ENCODE measurements at regions not wholly inside any gene's neighbourhood (a gene's known extent, or its start where the extent isn't known, plus 50 kb on each side); places are given as distances from the start of the nearest gene placed in this dataset.

GRCh38 chr19:7418596-7418995 is 69.9 kb downstream of the ARHGEF18 start:
- Histone ChIP-seq H3K9me3 (no peaks in the 10 kb centered on the region), H3K27me3 (replicated peaks in 1 of 7) (no peaks in the 10 kb centered on the region), H3K27ac (no peak overlapping the region), H3K4me3 (no peak overlapping the region), H3K36me3 (peaks cover 0 to 96% (median 37%) of the 10 kb centered on the region in 6 donors), H3K4me1 (peaks cover 0 to 38% (median 9%) of the 10 kb centered on the region in 6 donors)
- DNase-seq, result no peak
- TF ChIP-seq POLR2AphosphoS5 (IDR thresholded peaks at IDR 0.05) (peak in 1 of 3 donors; percentile 19), CTCF (IDR thresholded peaks at IDR 0.05 in 8 of 11, conservative IDR thresholded peaks at IDR 0.05 in 3 of 11) (no peak)
- WGBS, 5 donors, result 77 to 89% (median 86%) methylated on average over 7 to 9 of the region's 9 CpGs
- intact Hi-C loops (cut with DNase I; ENCODE audit: low total_unique reads), result no loop called here

GRCh38 chr19:7419153-7419552 is 69.7 kb downstream of the PEX11G start:
- intact Hi-C loops (cut with DNase I; ENCODE audit: low total_unique reads), result no loop called here
- Histone ChIP-seq H3K4me3 (no peak overlapping the region), H3K27me3 (replicated peaks in 1 of 7) (no peaks in the 10 kb centered on the region), H3K9me3 (no peaks in the 10 kb centered on the region), H3K36me3 (peaks cover 1 to 96% (median 40%) of the 10 kb centered on the region in 6 donors), H3K4me1 (peaks cover 0 to 33% (median 9%) of the 10 kb centered on the region in 6 donors), H3K27ac (no peak overlapping the region)
- no peak for DNase-seq
- TF ChIP-seq CTCF (IDR thresholded peaks at IDR 0.05 in 8 of 11, conservative IDR thresholded peaks at IDR 0.05 in 3 of 11) (no peak), POLR2A (IDR thresholded peaks at IDR 0.05) (no peak), POLR2AphosphoS5 (IDR thresholded peaks at IDR 0.05) (no peak)
- 77 to 98% (median 97%) methylated on average over 12 of the region's 12 CpGs for WGBS, 5 donors

GRCh38 chr19:7419777-7420439 is 68.9 kb downstream of the PEX11G start:
- H3K36me3 ChIP-seq, result peaks cover 5 to 96% (median 47%) of the 10 kb centered on the region in 6 donors
- WGBS, 5 donors, result 79 to 96% (median 90%) methylated on average over 8 to 10 of the region's 10 CpGs
- no peak overlapping the region for H3K4me3 ChIP-seq
- TF ChIP-seq POLR2AphosphoS5 (IDR thresholded peaks at IDR 0.05) (no peak), POLR2A (IDR thresholded peaks at IDR 0.05) (no peak), CTCF (IDR thresholded peaks at IDR 0.05 in 8 of 11, conservative IDR thresholded peaks at IDR 0.05 in 3 of 11) (no peak)
- intact Hi-C loops (cut with DNase I; ENCODE audit: low total_unique reads), result no loop called here
- no peaks in the 10 kb centered on the region for H3K27me3 ChIP-seq (replicated peaks in 1 of 7)
- no peaks in the 10 kb centered on the region for H3K9me3 ChIP-seq
- H3K4me1 ChIP-seq, result peaks cover 0 to 29% (median 9%) of the 10 kb centered on the region in 6 donors
- H3K27ac ChIP-seq, result no peak overlapping the region
- DNase-seq, result no peak

GRCh38 chr19:7421941-7422744 is 66.7 kb downstream of the PEX11G start:
- 92 to 94% (median 93%) methylated on average over 17 of the region's 17 CpGs for WGBS, 5 donors

More at GRCh38 chr19:7421941-7422744, 66.7 kb downstream of the PEX11G start:
- no peaks in the 10 kb centered on the region for H3K9me3 ChIP-seq
- intact Hi-C loops (cut with DNase I; ENCODE audit: low total_unique reads), result no loop called here
- no peak for DNase-seq
- TF ChIP-seq POLR2AphosphoS5 (IDR thresholded peaks at IDR 0.05), result peak in 1 of 3 donors; percentile 30
- no peak for TF ChIP-seq CTCF (IDR thresholded peaks at IDR 0.05 in 8 of 11, conservative IDR thresholded peaks at IDR 0.05 in 3 of 11)
- peaks cover 5 to 100% (median 53%) of the 10 kb centered on the region in 6 donors for H3K36me3 ChIP-seq
- H3K27ac ChIP-seq, result no peak overlapping the region
- H3K4me3 ChIP-seq, result no peak overlapping the region
- no peaks in the 10 kb centered on the region for H3K27me3 ChIP-seq (replicated peaks in 1 of 7)
- peaks cover 0 to 22% (median 4%) of the 10 kb centered on the region in 6 donors for H3K4me1 ChIP-seq

Data from spleen (tissue), 11 donors.